ENCODE measurements at regions not wholly inside any gene's neighbourhood (a gene's known extent, or its start where the extent isn't known, plus 50 kb on each side); places are given as distances from the start of the nearest gene placed in this dataset.

GRCh38 chr11:70688142-70688541, 289.8 kb downstream of the CTTN start:
- TF ChIP-seq KLF13 (CRISPR knock-in tag; IDR thresholded peaks at IDR 0.05) (no peak), HNRNPLL (IDR thresholded peaks at IDR 0.05; ENCODE audit: low read depth, low read length, poor library complexity, severe bottlenecking) (no peak), ZNF354B (CRISPR knock-in tag; IDR thresholded peaks at IDR 0.05) (no peak), SUZ12 (IDR thresholded peaks at IDR 0.05; ENCODE audit: low read depth, low read length) (no peak), MYNN (CRISPR knock-in tag; IDR thresholded peaks at IDR 0.05; ENCODE audit: low read depth) (no peak), U2AF1 (optimal IDR thresholded peaks at IDR 0.05; ENCODE audit: low read depth, low read length) (no peak), SRSF4 (IDR thresholded peaks at IDR 0.05; ENCODE audit: low read depth, low read length, poor library complexity, severe bottlenecking) (no peak), POLR2A (IDR thresholded peaks at IDR 0.05; ENCODE audit: insufficient read depth in 1 of 2, low read depth in 2 of 2, low read length in 2 of 2) (no peak), RELA (CRISPR knock-in tag; IDR thresholded peaks at IDR 0.05) (no peak), ZNF629 (CRISPR knock-in tag; conservative IDR thresholded peaks at IDR 0.05) (no peak), ZNF121 (CRISPR knock-in tag; IDR thresholded peaks at IDR 0.05) (no peak)
- TF ChIP-seq, protein P1, sequence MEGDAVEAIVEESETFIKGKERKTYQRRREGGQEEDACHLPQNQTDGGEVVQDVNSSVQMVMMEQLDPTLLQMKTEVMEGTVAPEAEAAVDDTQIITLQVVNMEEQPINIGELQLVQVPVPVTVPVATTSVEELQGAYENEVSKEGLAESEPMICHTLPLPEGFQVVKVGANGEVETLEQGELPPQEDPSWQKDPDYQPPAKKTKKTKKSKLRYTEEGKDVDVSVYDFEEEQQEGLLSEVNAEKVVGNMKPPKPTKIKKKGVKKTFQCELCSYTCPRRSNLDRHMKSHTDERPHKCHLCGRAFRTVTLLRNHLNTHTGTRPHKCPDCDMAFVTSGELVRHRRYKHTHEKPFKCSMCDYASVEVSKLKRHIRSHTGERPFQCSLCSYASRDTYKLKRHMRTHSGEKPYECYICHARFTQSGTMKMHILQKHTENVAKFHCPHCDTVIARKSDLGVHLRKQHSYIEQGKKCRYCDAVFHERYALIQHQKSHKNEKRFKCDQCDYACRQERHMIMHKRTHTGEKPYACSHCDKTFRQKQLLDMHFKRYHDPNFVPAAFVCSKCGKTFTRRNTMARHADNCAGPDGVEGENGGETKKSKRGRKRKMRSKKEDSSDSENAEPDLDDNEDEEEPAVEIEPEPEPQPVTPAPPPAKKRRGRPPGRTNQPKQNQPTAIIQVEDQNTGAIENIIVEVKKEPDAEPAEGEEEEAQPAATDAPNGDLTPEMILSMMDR (CRISPR knock-in tag; IDR thresholded peaks at IDR 0.05) = no peak
- TF ChIP-seq, protein P2, sequence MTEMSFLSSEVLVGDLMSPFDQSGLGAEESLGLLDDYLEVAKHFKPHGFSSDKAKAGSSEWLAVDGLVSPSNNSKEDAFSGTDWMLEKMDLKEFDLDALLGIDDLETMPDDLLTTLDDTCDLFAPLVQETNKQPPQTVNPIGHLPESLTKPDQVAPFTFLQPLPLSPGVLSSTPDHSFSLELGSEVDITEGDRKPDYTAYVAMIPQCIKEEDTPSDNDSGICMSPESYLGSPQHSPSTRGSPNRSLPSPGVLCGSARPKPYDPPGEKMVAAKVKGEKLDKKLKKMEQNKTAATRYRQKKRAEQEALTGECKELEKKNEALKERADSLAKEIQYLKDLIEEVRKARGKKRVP (CRISPR knock-in tag; IDR thresholded peaks at IDR 0.05) = no peak
- TF ChIP-seq, protein P3, sequence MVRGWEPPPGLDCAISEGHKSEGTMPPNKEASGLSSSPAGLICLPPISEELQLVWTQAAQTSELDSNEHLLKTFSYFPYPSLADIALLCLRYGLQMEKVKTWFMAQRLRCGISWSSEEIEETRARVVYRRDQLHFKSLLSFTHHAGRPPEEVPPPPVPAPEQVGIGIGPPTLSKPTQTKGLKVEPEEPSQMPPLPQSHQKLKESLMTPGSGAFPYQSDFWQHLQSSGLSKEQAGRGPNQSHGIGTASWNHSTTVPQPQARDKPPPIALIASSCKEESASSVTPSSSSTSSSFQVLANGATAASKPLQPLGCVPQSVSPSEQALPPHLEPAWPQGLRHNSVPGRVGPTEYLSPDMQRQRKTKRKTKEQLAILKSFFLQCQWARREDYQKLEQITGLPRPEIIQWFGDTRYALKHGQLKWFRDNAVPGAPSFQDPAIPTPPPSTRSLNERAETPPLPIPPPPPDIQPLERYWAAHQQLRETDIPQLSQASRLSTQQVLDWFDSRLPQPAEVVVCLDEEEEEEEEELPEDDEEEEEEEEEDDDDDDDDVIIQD (CRISPR knock-in tag; IDR thresholded peaks at IDR 0.05; ENCODE audit: low read depth) = no peak
